ENCODE measurements at regions not wholly inside any gene's neighbourhood (a gene's known extent, or its start where the extent isn't known, plus 50 kb on each side); places are given as distances from the start of the nearest gene placed in this dataset.

- FAIRE-seq = no peak
Measured at GRCh38 chr18:71212222-71212621, 923.4 kb downstream of the SOCS6 start.

- FAIRE-seq = no peak
Measured at GRCh38 chr18:71209944-71210343, 921.1 kb downstream of the SOCS6 start.

- FAIRE-seq = no peak
Measured at GRCh38 chr18:71194438-71194837, 905.6 kb downstream of the SOCS6 start.

- FAIRE-seq = no peak
Measured at GRCh38 chr18:71189581-71189980, 900.7 kb downstream of the SOCS6 start.

GRCh38 chr18:71168557-71169145 is 879.8 kb downstream of the SOCS6 start:
- no peak for FAIRE-seq

- FAIRE-seq = no peak
Measured at GRCh38 chr18:71136487-71136886, 847.6 kb downstream of the SOCS6 start.

- no peak for FAIRE-seq
Measured at GRCh38 chr18:71134122-71134521, 845.3 kb downstream of the SOCS6 start.

- no peak for FAIRE-seq
Measured at GRCh38 chr18:71131918-71132317, 843.1 kb downstream of the SOCS6 start.

- FAIRE-seq = no peak
Measured at GRCh38 chr18:71130351-71130750, 841.5 kb downstream of the SOCS6 start.

- FAIRE-seq = no peak
Measured at GRCh38 chr18:71125581-71125980, 836.7 kb downstream of the SOCS6 start.

- FAIRE-seq = no peak
Measured at GRCh38 chr18:71116535-71116934, 827.7 kb downstream of the SOCS6 start.

- no peak for FAIRE-seq
Measured at GRCh38 chr18:71115261-71115660, 826.4 kb downstream of the SOCS6 start.

- no peak for FAIRE-seq
Measured at GRCh38 chr18:71114550-71115210, 825.8 kb downstream of the SOCS6 start.

GRCh38 chr18:71107244-71107643 is 818.4 kb downstream of the SOCS6 start:
- no peak for FAIRE-seq

- FAIRE-seq = no peak
Measured at GRCh38 chr18:71106701-71107100, 817.9 kb downstream of the SOCS6 start.

GRCh38 chr18:71105994-71106546 is 817.2 kb downstream of the SOCS6 start:
- FAIRE-seq = no peak

- FAIRE-seq = no peak
Measured at GRCh38 chr18:71105078-71105819, 816.4 kb downstream of the SOCS6 start.

GRCh38 chr18:71079606-71080005 is 790.8 kb downstream of the SOCS6 start:
- FAIRE-seq = no peak

GRCh38 chr18:71077451-71077850 is 788.6 kb downstream of the SOCS6 start:
- no peak for FAIRE-seq

- FAIRE-seq = no peak
Measured at GRCh38 chr18:71075147-71075546, 786.3 kb downstream of the SOCS6 start.

GRCh38 chr18:71068338-71068737 is 779.5 kb downstream of the SOCS6 start:
- no peak for FAIRE-seq

GRCh38 chr18:71049893-71050292 is 761.0 kb downstream of the SOCS6 start:
- no peak for FAIRE-seq

GRCh38 chr18:71047882-71048281 is 759.0 kb downstream of the SOCS6 start:
- no peak for FAIRE-seq

Measured in endometrium (tissue), 2 donors.